ENCODE measurements at regions not wholly inside any gene's neighbourhood (a gene's known extent, or its start where the extent isn't known, plus 50 kb on each side); places are given as distances from the start of the nearest gene placed in this dataset.

GRCh38 chr6:163739966-163740365, 325.4 kb downstream of the QKI start:
- no peaks in the 10 kb centered on the region for H3K79me2 ChIP-seq (ENCODE audit: insufficient read depth, low read length)
- FAIRE-seq: no peak
- Mint-ChIP-seq H3K36me3 (ENCODE audit: low read depth, unreplicated experiment) (no peaks in the 10 kb centered on the region), H3K9me3 (ENCODE audit: unreplicated experiment) (peaks cover 3% of the 10 kb centered on the region), H3K4me3 (ENCODE audit: unreplicated experiment) (no peak overlapping the region), H3K4me1 (ENCODE audit: low read depth, unreplicated experiment) (peaks cover 10% of the 10 kb centered on the region), H3K27ac (ENCODE audit: unreplicated experiment) (no peak overlapping the region), H3K27me3 (ENCODE audit: low read depth, unreplicated experiment) (peaks cover 4% of the 10 kb centered on the region)
- H3K4me3 ChIP-seq (ENCODE audit: insufficient read depth, low read depth, low read length): no peak overlapping the region
- H3K4me1 ChIP-seq (ENCODE audit: insufficient read depth, low read length): peaks cover 1% of the 10 kb centered on the region
- no peak for DNase-seq (ENCODE audit: low read depth)
- no peak overlapping the region for H3K9ac ChIP-seq (ENCODE audit: low read length)
- H3K36me3 ChIP-seq (ENCODE audit: insufficient read depth, low read length): no peaks in the 10 kb centered on the region
- no peak overlapping the region for H3K4me2 ChIP-seq (ENCODE audit: low read length)
- no peaks in the 10 kb centered on the region for H4K20me1 ChIP-seq (ENCODE audit: insufficient read depth, low read length)
- no peak overlapping the region for H2AFZ ChIP-seq (ENCODE audit: low read depth, low read length)
- H3K9me3 ChIP-seq (ENCODE audit: insufficient read depth, low read depth, low read length): no peaks in the 10 kb centered on the region
- TF ChIP-seq CTCF (IDR thresholded peaks at IDR 0.05; ENCODE audit: insufficient read depth, low read depth, low read length) (no peak), EZH2 (IDR thresholded peaks at IDR 0.05; ENCODE audit: insufficient read depth, low read length) (no peak)
- H3K27ac ChIP-seq (ENCODE audit: low read depth, low read length): no peak overlapping the region
- peaks cover 5% of the 10 kb centered on the region for H3K27me3 ChIP-seq (ENCODE audit: insufficient read depth, low read length)

GRCh38 chr6:163739408-163739725, 324.8 kb downstream of the QKI start:
- no peaks in the 10 kb centered on the region for H3K4me1 ChIP-seq (ENCODE audit: insufficient read depth, low read length)
- Mint-ChIP-seq H3K9me3 (ENCODE audit: unreplicated experiment) (peaks cover 3% of the 10 kb centered on the region), H3K4me1 (ENCODE audit: low read depth, unreplicated experiment) (peaks cover 8% of the 10 kb centered on the region), H3K4me3 (ENCODE audit: unreplicated experiment) (no peak overlapping the region), H3K36me3 (ENCODE audit: low read depth, unreplicated experiment) (no peaks in the 10 kb centered on the region), H3K27me3 (ENCODE audit: low read depth, unreplicated experiment) (peaks cover 6% of the 10 kb centered on the region), H3K27ac (ENCODE audit: unreplicated experiment) (no peak overlapping the region)
- H3K9ac ChIP-seq (ENCODE audit: low read length): no peak overlapping the region
- H3K27ac ChIP-seq (ENCODE audit: low read depth, low read length): no peak overlapping the region
- no peaks in the 10 kb centered on the region for H3K36me3 ChIP-seq (ENCODE audit: insufficient read depth, low read length)
- H3K9me3 ChIP-seq (ENCODE audit: insufficient read depth, low read depth, low read length): no peaks in the 10 kb centered on the region
- H4K20me1 ChIP-seq (ENCODE audit: insufficient read depth, low read length): no peaks in the 10 kb centered on the region
- H3K4me3 ChIP-seq (ENCODE audit: insufficient read depth, low read depth, low read length): no peak overlapping the region
- FAIRE-seq: no peak
- peaks cover 6% of the 10 kb centered on the region for H3K27me3 ChIP-seq (ENCODE audit: insufficient read depth, low read length)
- no peak overlapping the region for H2AFZ ChIP-seq (ENCODE audit: low read depth, low read length)
- no peak for DNase-seq (ENCODE audit: low read depth)
- no peaks in the 10 kb centered on the region for H3K79me2 ChIP-seq (ENCODE audit: insufficient read depth, low read length)
- no peak overlapping the region for H3K4me2 ChIP-seq (ENCODE audit: low read length)
- TF ChIP-seq EZH2 (IDR thresholded peaks at IDR 0.05; ENCODE audit: insufficient read depth, low read length) (no peak), CTCF (IDR thresholded peaks at IDR 0.05; ENCODE audit: insufficient read depth, low read depth, low read length) (no peak)

GRCh38 chr6:163738725-163739407, 324.3 kb downstream of the QKI start:
- H3K36me3 ChIP-seq (ENCODE audit: insufficient read depth, low read length): no peaks in the 10 kb centered on the region
- H3K4me3 ChIP-seq (ENCODE audit: insufficient read depth, low read depth, low read length): no peak overlapping the region
- no peak overlapping the region for H3K27ac Mint-ChIP-seq (ENCODE audit: unreplicated experiment)
- no peaks in the 10 kb centered on the region for H3K4me1 ChIP-seq (ENCODE audit: insufficient read depth, low read length)
- no peak overlapping the region for H2AFZ ChIP-seq (ENCODE audit: low read depth, low read length)
- H3K9me3 Mint-ChIP-seq (ENCODE audit: unreplicated experiment): peaks cover 3% of the 10 kb centered on the region
- no peak overlapping the region for H3K9ac ChIP-seq (ENCODE audit: low read length)
- peaks cover 6% of the 10 kb centered on the region for H3K27me3 ChIP-seq (ENCODE audit: insufficient read depth, low read length)
- peaks cover 8% of the 10 kb centered on the region for H3K4me1 Mint-ChIP-seq (ENCODE audit: low read depth, unreplicated experiment)
- H3K27me3 Mint-ChIP-seq (ENCODE audit: low read depth, unreplicated experiment): peaks cover 6% of the 10 kb centered on the region
- H3K9me3 ChIP-seq (ENCODE audit: insufficient read depth, low read depth, low read length): no peaks in the 10 kb centered on the region
- DNase-seq (ENCODE audit: low read depth) (no peak), FAIRE-seq (peak; percentile 23)
- H3K4me2 ChIP-seq (ENCODE audit: low read length): no peak overlapping the region
- H3K79me2 ChIP-seq (ENCODE audit: insufficient read depth, low read length): no peaks in the 10 kb centered on the region
- no peaks in the 10 kb centered on the region for H4K20me1 ChIP-seq (ENCODE audit: insufficient read depth, low read length)
- H3K27ac ChIP-seq (ENCODE audit: low read depth, low read length): no peak overlapping the region
- H3K4me3 Mint-ChIP-seq (ENCODE audit: unreplicated experiment): no peak overlapping the region
- TF ChIP-seq CTCF (IDR thresholded peaks at IDR 0.05; ENCODE audit: insufficient read depth, low read depth, low read length) (no peak), EZH2 (IDR thresholded peaks at IDR 0.05; ENCODE audit: insufficient read depth, low read length) (no peak)
- no peaks in the 10 kb centered on the region for H3K36me3 Mint-ChIP-seq (ENCODE audit: low read depth, unreplicated experiment)
